ENCODE measurements at regions not wholly inside any gene's neighbourhood (a gene's known extent, or its start where the extent isn't known, plus 50 kb on each side); places are given as distances from the start of the nearest gene placed in this dataset.
"Not testable (repeated sequence)": the region's sequence is repeated elsewhere in the genome, so short reads cannot be mapped to it uniquely, and the experiment has no call there.

- DNase-seq (ENCODE audit: low read depth, low spot score) = no peak
These were observed 758.9 kb upstream of the NRXN1 start for GRCh38 chr2:51790854-51791253.

- no peak for DNase-seq (ENCODE audit: low read depth, low spot score)
These were observed 758.0 kb upstream of the NRXN1 start for GRCh38 chr2:51789918-51790317.

GRCh38 chr2:51782921-51783765 is 751.2 kb upstream of the NRXN1 start:
- peak; percentile 7 for DNase-seq (ENCODE audit: low read depth, low spot score)

DNA sequence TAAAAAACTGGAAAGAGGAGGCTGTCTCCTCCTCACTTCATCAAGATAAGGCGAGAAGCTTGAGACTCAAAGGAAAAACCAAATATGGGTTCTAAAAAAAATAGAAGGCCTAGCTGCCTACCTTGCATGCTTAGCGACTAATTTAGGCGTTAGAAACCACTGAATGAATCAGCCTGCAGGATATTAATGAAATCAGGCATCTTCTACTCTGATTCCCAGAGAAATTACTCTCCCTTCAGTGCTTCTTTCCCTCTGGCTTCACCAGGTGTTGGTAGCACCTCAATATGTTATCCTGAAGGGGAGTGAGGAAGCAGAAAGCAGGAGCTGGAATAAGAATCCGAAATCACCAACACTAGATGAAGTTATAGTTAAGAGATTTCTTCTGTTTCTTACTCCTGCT is 749.8 kb upstream of the NRXN1 start:
- no peak for DNase-seq (ENCODE audit: low read depth, low spot score)

DNA sequence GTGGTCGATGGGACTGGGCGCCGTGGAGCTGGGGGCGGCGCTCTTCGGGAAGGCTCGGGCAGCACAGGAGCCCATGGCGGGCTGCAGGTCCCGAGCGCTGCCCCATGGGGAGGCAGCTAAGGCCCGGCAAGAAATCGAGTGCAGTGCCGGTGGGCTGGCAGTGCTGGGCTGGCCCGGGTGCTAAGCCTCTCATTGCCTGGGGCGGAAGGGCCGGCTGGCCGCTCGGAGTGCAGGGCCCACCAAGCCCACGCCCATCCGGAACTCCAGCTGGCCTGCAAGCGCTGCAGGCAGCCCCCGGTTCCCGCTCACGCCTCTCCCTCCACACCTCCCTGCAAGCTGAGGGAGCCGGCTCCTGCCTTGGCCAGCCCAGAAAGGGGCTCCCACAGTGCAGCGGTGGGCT is 748.4 kb upstream of the NRXN1 start:
- DNase-seq (ENCODE audit: low read depth, low spot score) = no peak

GRCh38 chr2:51779723-51780122 is 747.8 kb upstream of the NRXN1 start:
- not testable (repeated sequence) for DNase-seq (ENCODE audit: low read depth, low spot score)

- no peak for DNase-seq (ENCODE audit: low read depth, low spot score)
These were observed 746.9 kb upstream of the NRXN1 start for GRCh38 chr2:51778806-51779205.

GRCh38 chr2:51774606-51775005 is 742.7 kb upstream of the NRXN1 start:
- not testable (repeated sequence) for DNase-seq (ENCODE audit: low read depth, low spot score)

DNA sequence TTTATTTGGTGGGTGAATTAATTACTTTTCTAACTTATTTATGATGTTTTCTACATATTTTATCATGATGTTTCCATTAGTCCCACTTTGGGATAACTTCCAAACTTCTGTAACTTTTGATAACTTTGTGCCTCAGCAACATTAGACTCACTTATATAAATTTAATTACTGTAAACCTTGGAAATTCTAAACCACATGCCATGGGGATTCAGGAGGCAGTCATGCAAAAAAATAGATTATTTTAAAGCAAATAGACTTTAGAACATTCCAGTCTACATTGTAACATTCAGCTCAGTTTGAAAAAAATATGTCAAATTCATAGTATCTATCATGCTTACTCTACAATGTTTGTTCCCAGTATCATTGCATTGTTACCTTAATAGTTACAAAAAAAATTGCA is 728.5 kb upstream of the NRXN1 start:
- DNase-seq (ENCODE audit: low read depth, low spot score) = peak; percentile 13

GRCh38 chr2:51758081-51758480 is 726.1 kb upstream of the NRXN1 start:
- DNase-seq (ENCODE audit: low read depth, low spot score) = no peak

GRCh38 chr2:51734115-51734514 is 702.2 kb upstream of the NRXN1 start:
- DNase-seq (ENCODE audit: low read depth, low spot score) = no peak

GRCh38 chr2:51723691-51724090 is 691.8 kb upstream of the NRXN1 start:
- peak; percentile 10 for DNase-seq (ENCODE audit: low read depth, low spot score)

DNA sequence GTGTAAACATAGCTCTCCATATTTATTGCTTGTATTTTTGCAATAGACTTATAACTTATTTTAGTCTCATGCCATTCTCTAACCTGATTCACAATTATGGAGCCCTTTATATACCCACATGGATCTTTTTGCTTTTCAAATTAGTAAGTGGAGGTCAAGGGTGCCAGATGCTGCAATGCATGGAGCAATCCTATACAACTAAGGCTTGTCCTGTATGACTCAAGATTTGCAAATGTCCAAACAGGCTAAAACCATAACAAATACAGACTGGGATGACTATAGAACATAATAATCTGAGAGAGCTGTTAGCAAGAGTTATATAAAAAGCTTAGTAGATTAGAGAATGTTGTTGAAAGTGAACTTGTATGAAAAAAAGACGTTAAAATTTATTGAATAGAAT is 690.4 kb upstream of the NRXN1 start:
- DNase-seq (ENCODE audit: low read depth, low spot score) = no peak

GRCh38 chr2:51720826-51721225 is 688.9 kb upstream of the NRXN1 start:
- no peak for DNase-seq (ENCODE audit: low read depth, low spot score)

DNA sequence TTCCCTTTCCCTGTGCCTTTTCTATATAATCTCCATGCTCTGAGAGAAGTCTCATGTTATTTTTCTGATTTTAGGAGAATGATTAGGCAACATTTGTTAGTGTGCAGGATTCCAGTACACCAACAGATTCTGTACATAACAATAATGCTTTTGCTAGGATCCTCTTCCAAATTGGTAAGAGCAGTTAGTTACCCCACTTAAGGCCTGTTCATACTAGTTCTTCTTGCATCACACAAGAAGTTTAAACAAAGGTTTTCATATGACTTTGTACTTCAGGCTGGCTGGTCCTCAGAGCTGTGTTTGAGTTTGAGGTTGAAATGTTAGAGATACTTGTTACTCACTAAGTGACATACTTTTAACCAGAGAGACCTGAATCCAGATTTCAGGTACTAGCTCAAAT is 686.9 kb upstream of the NRXN1 start:
- no peak for DNase-seq (ENCODE audit: low read depth, low spot score)

- DNase-seq (ENCODE audit: low read depth, low spot score) = peak; percentile 45
These were observed 685.4 kb upstream of the NRXN1 start for GRCh38 chr2:51717312-51717711.

GRCh38 chr2:51711766-51712165 is 679.8 kb upstream of the NRXN1 start:
- DNase-seq (ENCODE audit: low read depth, low spot score) = peak; percentile 4

DNA sequence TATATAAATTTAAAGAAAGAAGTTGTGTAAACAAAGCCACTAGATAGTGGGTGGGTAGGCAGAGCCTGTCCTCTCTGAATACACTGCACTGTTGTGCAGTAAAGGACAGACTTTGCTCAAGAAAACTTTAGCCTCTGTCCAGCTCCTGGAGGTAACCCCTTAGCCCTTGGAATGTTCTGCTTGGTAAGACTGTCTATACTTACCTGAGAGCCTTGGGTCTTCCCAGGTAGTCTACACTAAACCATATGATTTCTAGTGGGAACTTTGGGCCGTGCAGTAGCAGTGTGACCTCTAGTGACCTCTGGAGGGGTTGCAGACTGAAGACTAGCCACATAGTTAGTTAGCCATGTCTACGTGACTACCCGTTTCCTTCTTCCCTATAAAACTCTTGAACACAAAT is 678.3 kb upstream of the NRXN1 start:
- no peak for DNase-seq (ENCODE audit: low read depth, low spot score)

- DNase-seq (ENCODE audit: low read depth, low spot score) = no peak
These were observed 675.7 kb upstream of the NRXN1 start for GRCh38 chr2:51707625-51708024.

- no peak for DNase-seq (ENCODE audit: low read depth, low spot score)
These were observed 674.3 kb upstream of the NRXN1 start for GRCh38 chr2:51706220-51706619.

DNA sequence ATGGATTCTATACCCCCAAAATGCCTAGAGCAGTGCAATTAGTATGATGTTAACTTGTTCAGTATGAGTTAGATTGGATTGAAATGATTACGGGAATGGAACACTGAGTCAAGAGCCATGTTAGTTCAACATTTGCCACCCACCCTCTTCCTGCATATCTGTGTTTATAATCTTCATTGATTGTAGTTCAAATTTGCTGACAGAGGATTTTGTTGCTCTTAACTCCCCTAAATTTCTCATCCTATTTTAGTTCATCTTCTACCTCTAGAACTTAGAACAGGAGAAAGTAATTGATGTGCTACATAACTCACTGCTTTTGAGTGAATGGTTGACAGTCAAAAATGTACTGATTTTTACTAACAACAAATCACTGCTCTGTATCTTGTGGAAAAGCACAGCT is 673.5 kb upstream of the NRXN1 start:
- no peak for DNase-seq (ENCODE audit: low read depth, low spot score)

DNA sequence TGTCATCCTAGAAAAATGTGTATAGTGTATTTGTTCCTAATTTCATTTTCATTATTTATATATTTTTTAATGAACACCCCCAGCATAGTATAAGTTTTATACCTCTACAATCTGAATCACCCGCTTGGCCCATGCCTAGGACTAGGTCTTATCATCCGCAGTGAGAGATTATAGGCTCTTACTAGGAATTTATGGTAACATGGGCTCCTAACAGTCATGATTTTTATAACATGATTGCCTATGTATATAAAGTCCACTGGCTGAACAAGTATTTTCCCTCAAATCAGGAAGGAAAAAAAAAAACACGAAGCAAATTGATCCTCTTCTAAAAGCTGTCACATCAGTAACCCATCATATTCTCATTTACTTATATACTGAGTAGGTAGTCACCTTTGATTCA is 666.1 kb upstream of the NRXN1 start:
- DNase-seq (ENCODE audit: low read depth, low spot score) = no peak

DNA sequence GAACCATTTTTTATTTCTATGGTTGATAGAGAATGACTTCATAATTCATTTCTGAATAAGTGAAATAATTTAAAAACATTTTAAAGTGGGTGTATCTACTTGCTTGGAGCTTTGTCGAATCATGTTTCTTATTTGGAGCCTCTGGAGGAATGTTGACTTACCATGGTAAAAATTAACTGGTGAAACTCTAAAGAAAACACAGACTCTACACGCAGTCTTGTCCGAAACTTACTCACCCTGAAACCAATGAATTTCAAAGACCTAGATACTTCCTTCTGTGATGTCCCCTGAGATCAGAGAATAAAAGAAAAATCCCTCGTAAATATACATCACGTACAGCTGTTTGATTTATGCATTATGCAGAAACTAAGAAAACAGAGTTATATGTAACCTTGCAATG is 665.2 kb upstream of the NRXN1 start:
- DNase-seq (ENCODE audit: low read depth, low spot score) = no peak

- no peak for DNase-seq (ENCODE audit: low read depth, low spot score)
These were observed 663.6 kb upstream of the NRXN1 start for GRCh38 chr2:51695531-51695930.
